HG02981 (cell line): ENCODE measurements at regions not wholly inside any gene's neighbourhood (a gene's known extent, or its start where the extent isn't known, plus 50 kb on each side); places are given as distances from the start of the nearest gene placed in this dataset.
"Not testable (repeated sequence)": the region's sequence is repeated elsewhere in the genome, so short reads cannot be mapped to it uniquely, and the experiment has no call there.

Experiments
- ATAC-seq: cut with Tn5 transposase; IDR thresholded peaks from one replicate; pipeline ENCODE4 v1.9.1; 2021; ENCODE audit warnings: mild to moderate bottlenecking, moderate library complexity; ENCODE audit not compliant: unreplicated experiment

GRCh38 chr3:6326771-6327170 lies 534.1 kb upstream of the GRM7 start:
- ATAC-seq, result no peak

- not testable (repeated sequence) for ATAC-seq
These were observed 520.0 kb upstream of the GRM7 start for GRCh38 chr3:6340980-6341325.

GRCh38 chr3:6351752-6352151 lies 509.2 kb upstream of the GRM7 start:
- no peak for ATAC-seq

- no peak for ATAC-seq
These were observed 506.3 kb upstream of the GRM7 start for GRCh38 chr3:6354653-6355052.

- ATAC-seq, result no peak
These were observed 498.5 kb upstream of the GRM7 start for GRCh38 chr3:6362406-6362805.

GRCh38 chr3:6367171-6367570 lies 493.7 kb upstream of the GRM7 start:
- ATAC-seq, result no peak

- ATAC-seq, result no peak
These were observed 468.8 kb upstream of the GRM7 start for GRCh38 chr3:6392123-6392522.

- ATAC-seq, result no peak
These were observed 466.0 kb upstream of the GRM7 start for GRCh38 chr3:6394944-6395343.

- no peak for ATAC-seq
These were observed 464.3 kb upstream of the GRM7 start for GRCh38 chr3:6396631-6397030.

- not testable (repeated sequence) for ATAC-seq
These were observed 458.2 kb upstream of the GRM7 start for GRCh38 chr3:6402666-6403065.

- not testable (repeated sequence) for ATAC-seq
These were observed 454.0 kb upstream of the GRM7 start for GRCh38 chr3:6406923-6407322.

GRCh38 chr3:6416049-6416661 lies 444.8 kb upstream of the GRM7 start:
- ATAC-seq, result no peak

- no peak for ATAC-seq
These were observed 443.7 kb upstream of the GRM7 start for GRCh38 chr3:6417174-6417573.

GRCh38 chr3:6418485-6418884 lies 442.4 kb upstream of the GRM7 start:
- ATAC-seq, result no peak

GRCh38 chr3:6421666-6422445 lies 439.1 kb upstream of the GRM7 start:
- no peak for ATAC-seq

- no peak for ATAC-seq
These were observed 435.6 kb upstream of the GRM7 start for GRCh38 chr3:6425289-6425820.

GRCh38 chr3:6428276-6428675 lies 432.6 kb upstream of the GRM7 start:
- ATAC-seq, result not testable (repeated sequence)

GRCh38 chr3:6435951-6436350 lies 425.0 kb upstream of the GRM7 start:
- no peak for ATAC-seq

GRCh38 chr3:6437631-6438030 lies 423.3 kb upstream of the GRM7 start:
- ATAC-seq, result no peak

- no peak for ATAC-seq
These were observed 422.9 kb upstream of the GRM7 start for GRCh38 chr3:6438031-6438430.

GRCh38 chr3:6439226-6439625 lies 421.7 kb upstream of the GRM7 start:
- no peak for ATAC-seq

- no peak for ATAC-seq
These were observed 421.1 kb upstream of the GRM7 start for GRCh38 chr3:6439824-6440223.
